ENCODE measurements at regions not wholly inside any gene's neighbourhood (a gene's known extent, or its start where the extent isn't known, plus 50 kb on each side); places are given as distances from the start of the nearest gene placed in this dataset.

DNA sequence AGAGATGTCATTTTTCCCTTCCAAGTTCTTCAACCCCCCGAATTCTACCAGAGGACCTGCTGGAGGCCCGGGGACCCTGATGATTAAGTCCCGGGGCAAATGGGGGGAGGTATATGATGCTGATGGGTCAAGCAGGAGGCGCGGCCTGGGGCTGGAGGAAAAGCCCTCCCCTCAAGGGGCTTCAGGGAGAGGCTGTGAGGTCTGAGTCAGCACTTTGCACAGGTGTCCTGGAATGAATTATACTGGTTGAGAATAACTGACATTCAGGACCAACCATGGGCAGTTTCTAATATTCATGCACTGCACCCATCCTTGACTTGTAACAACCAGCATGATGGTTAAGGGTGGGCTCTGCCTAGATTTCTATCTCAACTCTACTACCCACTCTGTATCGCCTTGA lies 146.8 kb upstream of the SYT13 start:
- DNase-seq (ENCODE audit: low spot score), result no peak
- TF ChIP-seq, protein P1, sequence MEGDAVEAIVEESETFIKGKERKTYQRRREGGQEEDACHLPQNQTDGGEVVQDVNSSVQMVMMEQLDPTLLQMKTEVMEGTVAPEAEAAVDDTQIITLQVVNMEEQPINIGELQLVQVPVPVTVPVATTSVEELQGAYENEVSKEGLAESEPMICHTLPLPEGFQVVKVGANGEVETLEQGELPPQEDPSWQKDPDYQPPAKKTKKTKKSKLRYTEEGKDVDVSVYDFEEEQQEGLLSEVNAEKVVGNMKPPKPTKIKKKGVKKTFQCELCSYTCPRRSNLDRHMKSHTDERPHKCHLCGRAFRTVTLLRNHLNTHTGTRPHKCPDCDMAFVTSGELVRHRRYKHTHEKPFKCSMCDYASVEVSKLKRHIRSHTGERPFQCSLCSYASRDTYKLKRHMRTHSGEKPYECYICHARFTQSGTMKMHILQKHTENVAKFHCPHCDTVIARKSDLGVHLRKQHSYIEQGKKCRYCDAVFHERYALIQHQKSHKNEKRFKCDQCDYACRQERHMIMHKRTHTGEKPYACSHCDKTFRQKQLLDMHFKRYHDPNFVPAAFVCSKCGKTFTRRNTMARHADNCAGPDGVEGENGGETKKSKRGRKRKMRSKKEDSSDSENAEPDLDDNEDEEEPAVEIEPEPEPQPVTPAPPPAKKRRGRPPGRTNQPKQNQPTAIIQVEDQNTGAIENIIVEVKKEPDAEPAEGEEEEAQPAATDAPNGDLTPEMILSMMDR (IDR thresholded peaks at IDR 0.05; ENCODE audit: extremely low read depth, missing control alignments), result no peak

DNA sequence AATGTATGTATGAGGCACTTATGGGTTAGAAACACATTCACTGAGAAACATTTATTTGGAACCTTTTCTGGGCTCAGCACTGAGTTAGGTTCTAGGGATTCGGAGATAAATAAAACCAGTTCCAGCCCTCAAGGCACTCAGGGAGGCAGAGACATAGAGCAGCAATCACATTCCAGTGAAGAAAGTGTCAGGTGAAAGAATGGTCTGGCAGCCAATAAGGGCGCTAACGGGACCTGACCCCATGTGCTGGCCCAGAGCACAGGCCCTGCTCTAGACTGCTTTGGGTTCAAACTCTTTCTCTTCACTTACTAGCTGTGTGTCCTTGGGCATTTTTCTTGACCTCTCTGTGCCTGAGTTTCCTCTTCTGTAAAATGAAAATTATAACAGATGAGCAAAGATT lies 146.0 kb upstream of the SYT13 start:
- TF ChIP-seq, protein P1 (IDR thresholded peaks at IDR 0.05; ENCODE audit: extremely low read depth, missing control alignments), result no peak
- no peak for DNase-seq (ENCODE audit: low spot score)

DNA sequence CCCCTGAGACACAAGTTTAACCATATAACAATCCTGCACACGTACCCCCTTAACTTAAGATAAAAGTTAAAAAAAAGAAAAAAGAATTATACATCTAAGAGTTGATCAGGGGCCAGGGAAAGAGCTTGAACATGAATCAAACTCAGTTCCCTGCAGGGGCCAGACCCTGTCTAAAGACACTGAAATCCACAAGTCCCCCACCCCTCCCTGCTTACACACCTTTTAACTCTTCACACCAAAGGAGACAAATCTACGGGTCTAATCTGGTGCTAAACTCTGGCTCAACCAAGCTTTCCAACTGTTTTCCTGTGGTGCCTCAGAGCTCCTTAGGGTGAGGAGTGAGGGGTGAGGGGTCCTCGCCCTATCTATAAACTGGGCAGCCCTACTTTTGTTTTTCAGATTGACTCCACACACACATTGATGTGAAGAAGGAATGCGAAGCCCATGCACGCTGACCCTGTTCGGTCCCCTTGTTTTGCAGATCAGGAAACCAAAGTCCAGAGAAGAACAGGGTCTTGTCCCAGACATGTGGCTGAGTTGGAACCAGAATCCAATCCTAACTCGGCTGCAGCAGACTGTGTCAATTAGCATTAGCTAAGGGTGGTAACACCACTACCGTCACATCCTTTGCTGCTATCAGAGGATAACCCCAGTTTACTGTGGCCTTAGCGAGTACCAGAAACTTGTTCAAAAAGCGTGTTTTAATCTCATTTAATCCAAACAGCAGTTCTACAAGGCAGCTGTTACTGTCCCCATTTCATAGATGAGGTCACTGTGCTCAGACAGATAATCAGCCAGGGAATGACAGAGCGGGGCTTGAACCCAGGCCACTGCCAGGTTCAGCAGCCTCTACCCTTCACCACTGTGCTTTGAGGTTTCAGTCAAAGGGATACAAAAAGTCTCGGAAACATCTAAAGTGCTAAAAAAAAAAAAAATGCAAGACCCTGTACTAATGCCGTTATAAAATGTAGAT lies 145.2 kb upstream of the SYT13 start:
- DNase-seq (ENCODE audit: low spot score), result no peak
- TF ChIP-seq, protein P1 (IDR thresholded peaks at IDR 0.05; ENCODE audit: extremely low read depth, missing control alignments), result no peak

DNA sequence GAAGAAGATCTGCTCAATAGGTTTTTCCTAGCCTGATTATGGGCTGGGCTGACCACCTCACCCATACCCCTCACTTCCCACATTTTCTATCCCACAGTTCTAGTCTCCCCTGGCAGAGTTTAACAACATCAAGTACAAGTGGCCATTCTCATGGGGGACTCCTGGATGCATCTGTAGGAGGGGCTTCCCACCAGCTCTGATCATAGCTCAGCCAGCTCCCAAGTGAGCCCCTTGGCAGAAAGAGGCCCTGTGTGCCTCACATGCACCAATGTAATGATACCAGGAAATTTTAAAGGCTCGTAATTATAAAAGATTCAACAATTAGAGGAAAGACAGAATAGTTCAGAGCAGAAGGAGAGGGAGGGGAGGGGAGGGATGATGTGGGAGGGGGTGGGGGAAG lies 144.2 kb upstream of the SYT13 start:
- DNase-seq (ENCODE audit: low spot score), result no peak
- TF ChIP-seq, protein P1 (IDR thresholded peaks at IDR 0.05; ENCODE audit: extremely low read depth, missing control alignments), result no peak

DNA sequence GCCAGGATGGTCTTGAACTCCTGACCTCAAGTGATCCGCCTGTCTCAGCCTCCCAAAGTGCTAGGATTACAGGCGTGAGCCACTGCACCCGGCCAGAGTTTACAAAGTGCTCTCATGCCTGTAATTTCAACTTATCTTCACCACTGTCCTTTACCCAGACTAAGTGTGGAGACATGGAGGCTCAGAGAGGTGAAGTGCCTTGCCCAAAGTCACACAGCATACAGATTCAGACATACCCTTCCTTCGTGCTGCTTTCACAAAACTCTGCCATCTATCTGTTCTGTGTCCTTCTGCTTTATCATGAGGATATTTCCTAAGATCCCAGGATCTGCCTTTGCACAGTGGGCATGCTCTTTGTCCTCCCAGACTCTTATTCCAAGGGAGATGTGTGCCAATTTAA lies 143.6 kb upstream of the SYT13 start:
- DNase-seq (ENCODE audit: low spot score), result no peak
- TF ChIP-seq, protein P1 (IDR thresholded peaks at IDR 0.05; ENCODE audit: extremely low read depth, missing control alignments), result no peak

DNA sequence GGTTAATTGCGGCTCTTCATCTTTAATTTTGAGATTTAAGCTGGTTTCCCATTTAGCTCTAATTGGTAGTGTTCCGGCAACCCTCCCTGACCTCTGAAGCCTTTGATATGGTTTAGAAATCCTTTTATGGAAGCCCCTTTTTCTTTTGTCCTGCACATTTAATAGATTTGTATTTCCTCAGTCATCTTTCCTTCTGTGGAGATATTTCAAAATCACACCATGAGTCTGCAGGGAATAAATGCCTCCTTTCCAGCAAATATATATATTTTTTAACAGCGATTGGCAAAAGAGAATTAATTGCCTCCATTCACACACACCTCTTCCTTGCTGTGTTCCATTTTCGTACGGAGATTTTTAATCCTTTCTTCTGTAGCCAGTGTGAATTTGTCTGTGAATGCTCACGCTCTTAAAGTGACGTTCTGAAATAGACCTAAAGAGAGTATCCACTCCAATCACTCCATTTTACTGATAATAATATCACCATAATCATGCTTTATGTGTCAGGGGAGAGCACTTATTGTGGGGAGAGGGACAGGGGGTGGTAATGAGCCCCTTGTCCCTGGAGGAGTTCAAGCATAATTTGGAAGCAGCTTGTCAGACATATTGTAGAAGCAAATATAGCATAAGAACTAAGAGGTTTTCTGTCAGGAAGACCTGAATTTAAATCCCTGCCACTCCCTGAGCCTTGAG lies 142.5 kb upstream of the SYT13 start:
- DNase-seq (ENCODE audit: low spot score), result no peak
- TF ChIP-seq, protein P1 (IDR thresholded peaks at IDR 0.05; ENCODE audit: extremely low read depth, missing control alignments), result no peak

DNA sequence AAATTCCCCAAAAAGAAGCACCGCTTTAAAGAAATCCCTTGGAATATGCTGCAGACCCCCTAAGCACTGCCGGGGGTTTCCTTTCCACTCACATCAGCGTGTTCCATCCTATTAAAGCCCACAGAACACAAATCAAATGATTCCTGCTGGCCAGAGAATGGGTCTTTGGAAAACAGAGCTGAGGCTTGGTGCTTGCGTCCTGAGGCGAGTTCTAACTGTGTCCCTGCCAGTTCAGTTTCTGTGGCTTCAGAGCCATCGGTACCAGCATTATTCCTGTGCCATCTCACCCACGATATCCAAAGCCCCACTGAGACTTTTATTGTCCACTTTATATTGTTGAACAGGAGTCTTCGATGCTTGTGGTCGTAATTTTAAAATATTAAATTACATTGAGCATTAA lies 142.0 kb upstream of the SYT13 start:
- no peak for DNase-seq (ENCODE audit: low spot score)
- TF ChIP-seq, protein P1 (IDR thresholded peaks at IDR 0.05; ENCODE audit: extremely low read depth, missing control alignments), result no peak

Measured in GM20000 (cell line).